BE2C (cell line): ENCODE measurements at regions not wholly inside any gene's neighbourhood (a gene's known extent, or its start where the extent isn't known, plus 50 kb on each side); places are given as distances from the start of the nearest gene placed in this dataset.

Experiments used
- DNase-seq: peaks from one replicate; pipeline ENCODE4 v3.0.0-alpha.2; 2020
- H3K27me3 ChIP-seq: fragments of 250-450 bp; sonication (Bioruptor Pico); 2 replicates; pipeline ENCODE4 v1.5.1; 2020; ENCODE audit warnings: mild to moderate bottlenecking
- H3K36me3 ChIP-seq: fragments of 250-450 bp; sonication (Bioruptor Pico); 2 replicates; pipeline ENCODE4 v1.5.1; 2020; ENCODE audit warnings: mild to moderate bottlenecking
- H3K4me1 ChIP-seq: fragments of 250-450 bp; sonication (Bioruptor Pico); 2 replicates; pipeline ENCODE4 v1.5.1; 2020
- H3K4me3 ChIP-seq: 2 replicates; pipeline ENCODE4 v1.5.1; 2011; ENCODE audit warnings: low read depth, low read length
- H3K9me3 ChIP-seq: fragments of 250-450 bp; sonication (Bioruptor Pico); 2 replicates; pipeline ENCODE4 v1.5.1; 2020
- TF ChIP-seq, protein P1 (sequence below): IDR thresholded peaks from 2 replicates; pipeline ENCODE4 v1.5.1; 2012; ENCODE audit warnings: mild to moderate bottlenecking, low read depth, low read length

DNA sequence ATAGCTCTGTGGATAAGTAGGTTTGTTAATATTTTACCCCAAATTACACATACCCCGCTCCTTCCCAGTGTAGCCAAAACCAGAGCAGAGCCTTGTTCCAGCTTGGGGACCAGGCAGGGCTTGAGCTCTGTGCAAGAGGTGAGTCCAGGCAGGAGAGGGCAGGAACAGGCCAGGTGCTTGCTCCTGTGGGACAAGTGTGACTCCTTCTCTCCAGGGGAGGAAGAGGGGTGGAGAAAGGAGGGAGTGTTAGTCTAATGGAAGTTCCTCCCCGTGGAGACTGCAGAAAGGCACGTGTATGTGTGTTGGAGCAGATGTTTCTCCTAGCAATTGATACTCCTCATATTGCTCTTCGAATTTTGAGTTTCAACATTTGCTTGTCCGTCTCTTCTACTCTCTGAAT is 201.0 kb downstream of the FGF9 start:
- Histone ChIP-seq H3K9me3 (no peaks in the 10 kb centered on the region), H3K4me1 (no peaks in the 10 kb centered on the region), H3K27me3 (no peaks in the 10 kb centered on the region), H3K36me3 (no peaks in the 10 kb centered on the region), H3K4me3 (no peak overlapping the region)
- TF ChIP-seq, protein P1, sequence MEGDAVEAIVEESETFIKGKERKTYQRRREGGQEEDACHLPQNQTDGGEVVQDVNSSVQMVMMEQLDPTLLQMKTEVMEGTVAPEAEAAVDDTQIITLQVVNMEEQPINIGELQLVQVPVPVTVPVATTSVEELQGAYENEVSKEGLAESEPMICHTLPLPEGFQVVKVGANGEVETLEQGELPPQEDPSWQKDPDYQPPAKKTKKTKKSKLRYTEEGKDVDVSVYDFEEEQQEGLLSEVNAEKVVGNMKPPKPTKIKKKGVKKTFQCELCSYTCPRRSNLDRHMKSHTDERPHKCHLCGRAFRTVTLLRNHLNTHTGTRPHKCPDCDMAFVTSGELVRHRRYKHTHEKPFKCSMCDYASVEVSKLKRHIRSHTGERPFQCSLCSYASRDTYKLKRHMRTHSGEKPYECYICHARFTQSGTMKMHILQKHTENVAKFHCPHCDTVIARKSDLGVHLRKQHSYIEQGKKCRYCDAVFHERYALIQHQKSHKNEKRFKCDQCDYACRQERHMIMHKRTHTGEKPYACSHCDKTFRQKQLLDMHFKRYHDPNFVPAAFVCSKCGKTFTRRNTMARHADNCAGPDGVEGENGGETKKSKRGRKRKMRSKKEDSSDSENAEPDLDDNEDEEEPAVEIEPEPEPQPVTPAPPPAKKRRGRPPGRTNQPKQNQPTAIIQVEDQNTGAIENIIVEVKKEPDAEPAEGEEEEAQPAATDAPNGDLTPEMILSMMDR: no peak
- no peak for DNase-seq

DNA sequence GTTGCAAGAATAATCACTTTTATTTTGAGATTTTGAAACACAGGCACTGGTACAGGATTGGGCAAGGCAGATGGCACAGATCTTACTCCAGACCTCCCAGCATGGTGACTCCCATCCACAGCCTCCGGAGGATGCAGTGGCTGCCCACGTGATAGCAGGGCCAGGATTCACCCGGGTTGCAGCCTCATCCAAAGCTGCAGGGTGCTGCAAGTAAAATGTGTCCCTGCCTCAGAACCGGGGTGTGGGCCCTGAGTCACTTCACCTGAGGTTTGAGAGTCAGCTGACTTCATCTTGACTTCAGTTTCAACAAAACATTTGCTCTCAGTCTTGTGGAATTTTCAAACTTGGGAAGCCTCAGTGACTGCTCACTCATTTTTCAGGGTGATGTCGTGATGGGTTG is 201.9 kb downstream of the FGF9 start:
- TF ChIP-seq, protein P1: no peak
- no peak overlapping the region for H3K4me3 ChIP-seq
- no peaks in the 10 kb centered on the region for H3K36me3 ChIP-seq
- no peaks in the 10 kb centered on the region for H3K27me3 ChIP-seq
- DNase-seq: no peak
- no peaks in the 10 kb centered on the region for H3K4me1 ChIP-seq
- no peaks in the 10 kb centered on the region for H3K9me3 ChIP-seq

DNA sequence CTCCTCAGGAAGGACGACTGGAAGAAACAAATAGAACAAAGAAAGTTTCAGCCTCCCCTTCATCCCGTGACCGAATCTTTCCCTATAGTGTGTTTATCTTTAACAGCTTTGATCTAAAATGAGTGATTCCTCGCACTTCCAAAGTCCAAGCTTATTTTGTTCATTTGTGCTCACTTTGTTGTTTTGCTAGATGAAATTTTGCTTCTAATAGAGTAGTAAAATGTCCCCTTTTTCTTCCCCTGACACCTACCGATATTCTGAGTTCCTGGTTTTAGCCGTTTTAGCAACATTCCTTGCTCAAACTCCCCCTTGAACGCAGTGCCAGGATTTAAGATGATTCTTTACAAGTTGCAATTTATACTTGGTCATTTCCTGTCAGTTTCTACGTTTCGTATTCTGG is 204.2 kb downstream of the FGF9 start:
- TF ChIP-seq, protein P1: no peak
- Histone ChIP-seq H3K36me3 (no peaks in the 10 kb centered on the region), H3K4me1 (no peaks in the 10 kb centered on the region)

DNA sequence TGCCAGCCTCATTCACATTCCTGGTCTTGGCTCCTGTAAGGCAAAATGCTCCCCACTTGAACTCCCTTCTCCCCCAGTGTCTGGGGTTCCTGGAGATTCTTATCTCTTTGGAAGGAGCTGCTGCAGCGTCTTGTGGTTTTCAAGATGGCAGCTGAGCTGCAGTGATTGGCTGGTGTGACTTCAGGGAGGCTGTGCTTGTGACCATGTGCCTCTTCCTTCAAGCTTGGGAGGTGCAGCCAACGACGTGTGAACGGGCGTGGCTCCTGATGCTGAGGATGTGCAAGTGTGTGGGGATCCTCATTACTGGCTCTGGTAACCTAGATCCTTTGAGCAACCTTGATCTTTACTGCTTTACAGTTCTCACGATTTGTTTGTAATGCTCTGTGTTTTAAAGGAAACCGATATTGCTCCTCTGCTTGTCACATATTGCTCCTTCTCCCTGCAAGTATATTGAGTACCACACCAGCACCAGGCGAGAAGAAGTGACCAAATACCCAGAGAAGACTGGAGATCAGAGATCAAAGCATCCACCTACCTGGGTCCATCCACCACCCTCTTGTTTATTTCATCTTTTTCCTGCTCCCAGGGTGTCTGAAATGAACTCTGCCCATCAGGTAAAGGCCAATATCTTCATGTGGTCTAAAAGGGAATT is 208.5 kb downstream of the FGF9 start:
- Histone ChIP-seq H3K36me3 (no peaks in the 10 kb centered on the region), H3K4me3 (no peak overlapping the region), H3K4me1 (no peaks in the 10 kb centered on the region), H3K9me3 (no peaks in the 10 kb centered on the region), H3K27me3 (no peaks in the 10 kb centered on the region)
- TF ChIP-seq, protein P1: no peak
- no peak for DNase-seq

More for the DNA sequence above, 204.2 kb downstream of the FGF9 start:
- DNase-seq: no peak
- Histone ChIP-seq H3K9me3 (no peaks in the 10 kb centered on the region), H3K27me3 (no peaks in the 10 kb centered on the region), H3K4me3 (no peak overlapping the region)

DNA sequence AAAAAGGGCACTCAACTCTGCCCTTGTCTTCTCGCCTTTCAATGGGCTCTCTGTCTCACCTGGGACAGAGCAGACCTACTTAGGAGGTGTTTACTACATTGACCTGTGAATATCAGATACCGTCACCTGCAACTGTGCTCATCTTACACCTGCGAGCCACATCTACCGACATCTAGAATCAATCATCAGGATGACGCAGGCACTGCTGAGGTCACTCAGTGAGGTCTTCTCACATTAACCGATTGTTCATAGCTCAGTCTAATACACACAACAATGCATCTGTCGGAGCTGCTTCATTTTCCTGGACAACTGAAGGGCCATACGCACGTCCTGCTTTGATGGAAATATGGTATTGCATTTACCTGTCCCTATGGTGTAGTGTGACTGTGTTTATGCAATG is 211.9 kb downstream of the FGF9 start:
- TF ChIP-seq, protein P1: no peak
- H3K4me1 ChIP-seq: no peaks in the 10 kb centered on the region
- no peak overlapping the region for H3K4me3 ChIP-seq
- H3K36me3 ChIP-seq: no peaks in the 10 kb centered on the region
- DNase-seq: no peak
- H3K9me3 ChIP-seq: no peaks in the 10 kb centered on the region
- no peaks in the 10 kb centered on the region for H3K27me3 ChIP-seq

DNA sequence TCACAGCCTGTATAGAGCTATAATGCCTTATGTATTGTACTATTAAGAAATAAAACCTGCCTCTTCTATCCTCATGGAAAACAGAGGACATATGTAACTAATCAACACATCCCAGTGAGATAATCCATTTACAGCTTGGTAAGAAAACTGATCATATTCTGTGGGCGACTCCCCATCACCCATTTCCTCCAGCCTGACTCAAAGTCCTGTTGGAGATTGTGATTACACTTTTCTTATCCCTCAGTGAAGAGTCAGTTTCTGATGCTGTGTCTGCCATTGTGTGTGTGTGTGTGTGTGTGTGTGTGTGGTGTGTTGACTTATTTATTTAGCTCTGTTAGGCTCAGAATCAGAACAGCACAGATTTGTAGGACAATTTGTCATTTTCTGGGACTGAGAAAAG is 212.8 kb downstream of the FGF9 start:
- H3K36me3 ChIP-seq: no peaks in the 10 kb centered on the region
- H3K9me3 ChIP-seq: no peaks in the 10 kb centered on the region
- H3K4me1 ChIP-seq: no peaks in the 10 kb centered on the region
- no peaks in the 10 kb centered on the region for H3K27me3 ChIP-seq
- no peak for DNase-seq
- TF ChIP-seq, protein P1: no peak
- no peak overlapping the region for H3K4me3 ChIP-seq
